HuH-7 (cell line): ENCODE measurements at regions not wholly inside any gene's neighbourhood (a gene's known extent, or its start where the extent isn't known, plus 50 kb on each side); places are given as distances from the start of the nearest gene placed in this dataset.

Experiments
- DNase-seq: peaks from one replicate; pipeline ENCODE4 v3.0.0; 2011; ENCODE audit warnings: low spot score

DNA sequence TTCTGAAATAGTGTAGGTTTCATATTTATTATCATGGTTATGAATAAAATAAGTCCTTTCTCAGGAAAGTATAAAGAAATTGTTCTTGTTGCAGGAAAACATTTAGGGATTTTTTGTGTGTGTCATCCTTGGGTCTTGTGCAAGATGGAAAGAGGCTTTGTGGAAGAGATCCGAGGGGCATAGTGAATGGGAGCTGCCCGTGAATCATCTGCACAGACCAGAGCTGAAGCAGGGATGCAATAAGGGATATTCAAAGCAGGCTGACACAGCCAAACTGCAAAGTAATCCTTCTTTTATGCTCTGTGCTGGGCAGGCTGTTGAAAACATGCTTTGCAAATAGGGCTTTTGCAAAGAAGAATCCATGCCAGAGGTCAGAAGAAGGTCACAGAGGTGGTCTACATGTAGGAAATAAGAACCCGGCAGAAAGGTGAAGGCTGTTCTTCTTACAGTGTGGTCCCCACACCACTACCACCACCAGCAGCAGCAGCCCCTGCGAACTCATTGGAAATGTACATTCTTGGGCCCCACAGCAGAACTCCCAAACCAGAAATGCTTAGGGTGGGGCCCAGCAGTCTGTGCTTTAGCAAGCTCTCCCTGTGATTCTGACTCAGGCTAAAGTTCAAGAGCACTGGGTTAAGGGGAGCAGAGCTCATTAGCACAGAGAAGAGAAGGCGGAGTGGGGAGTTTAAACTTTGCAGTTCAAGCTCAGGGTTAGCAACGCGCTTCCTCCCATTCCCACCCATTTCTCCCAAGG, 237.6 kb downstream of the QKI start:
- no peak for DNase-seq

DNA sequence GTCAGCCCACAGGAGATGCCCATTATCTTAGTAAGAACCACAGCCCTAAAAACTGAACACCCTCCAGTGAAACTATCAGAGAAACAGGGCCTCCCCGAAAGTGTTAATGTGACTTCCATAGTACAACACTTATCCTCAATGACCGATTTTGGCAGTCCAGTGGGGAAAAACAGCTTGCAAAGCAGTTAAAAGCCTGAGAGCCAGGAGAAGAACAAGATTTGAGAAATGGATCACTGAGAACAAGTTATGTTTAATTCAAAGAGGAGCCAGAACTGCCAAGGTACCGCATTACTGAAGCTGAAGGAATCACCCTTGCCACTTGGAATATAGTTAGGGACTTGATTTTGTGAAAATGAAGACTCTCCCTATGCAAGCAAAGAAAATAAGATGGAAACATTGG, 236.9 kb downstream of the QKI start:
- DNase-seq: no peak

DNA sequence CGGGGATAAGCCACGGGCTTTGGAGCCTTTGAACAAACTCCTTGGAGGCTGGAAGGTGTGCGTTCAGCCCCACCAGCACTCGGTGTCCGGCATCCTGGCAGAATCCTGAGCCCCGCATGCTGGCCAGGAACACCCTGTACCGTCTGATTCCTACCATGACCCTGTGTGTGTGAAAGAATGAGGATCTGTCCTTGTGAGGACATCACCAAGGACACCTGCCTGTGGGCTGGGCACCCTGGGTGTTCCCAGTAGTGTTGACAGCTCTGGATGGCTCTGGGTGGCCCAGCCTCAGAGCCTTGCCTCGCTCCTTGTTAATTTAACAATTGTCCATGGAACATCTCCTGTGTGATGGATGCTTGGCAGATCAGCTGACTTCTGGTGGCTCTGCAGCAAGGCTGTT, 234.3 kb downstream of the QKI start:
- DNase-seq: no peak

DNA sequence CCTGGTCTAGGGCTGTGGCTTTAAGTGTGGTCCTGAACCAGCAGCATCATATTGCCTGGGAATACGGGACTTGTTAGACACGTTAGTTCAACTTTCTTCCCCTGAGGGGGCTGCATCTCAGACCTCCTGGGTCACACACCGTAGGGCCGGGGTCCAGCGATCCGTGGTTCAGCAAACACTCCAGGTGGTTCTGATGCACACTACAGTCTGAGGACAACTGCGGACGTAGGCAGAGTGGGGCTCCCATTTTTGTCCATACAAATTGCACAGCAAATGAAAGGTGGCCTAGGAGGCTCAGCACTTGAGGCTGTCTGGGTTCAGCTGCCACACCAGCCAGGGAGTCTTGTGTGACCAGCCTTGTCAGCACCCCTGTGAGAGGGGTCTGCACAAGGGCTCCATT, 233.1 kb downstream of the QKI start:
- no peak for DNase-seq

DNA sequence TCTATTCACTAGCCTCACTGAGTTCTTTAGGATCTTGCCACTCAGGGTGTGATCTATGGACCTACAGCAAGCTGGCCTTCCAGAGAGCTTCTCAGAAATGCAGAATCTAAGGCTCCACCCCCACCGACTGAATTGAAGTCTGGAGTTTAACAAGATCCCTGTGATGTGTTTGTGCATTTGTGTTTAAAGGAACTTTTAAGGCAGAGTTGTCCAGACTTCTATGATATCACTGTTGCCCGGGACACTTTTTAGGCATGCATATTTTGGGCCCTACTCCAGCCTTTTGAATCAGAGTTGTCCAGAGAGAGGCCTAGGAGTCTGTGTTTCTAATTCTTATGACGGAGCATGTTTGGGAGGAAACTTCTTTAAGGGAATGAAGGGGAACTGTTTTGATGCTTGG, 232.3 kb downstream of the QKI start:
- no peak for DNase-seq

DNA sequence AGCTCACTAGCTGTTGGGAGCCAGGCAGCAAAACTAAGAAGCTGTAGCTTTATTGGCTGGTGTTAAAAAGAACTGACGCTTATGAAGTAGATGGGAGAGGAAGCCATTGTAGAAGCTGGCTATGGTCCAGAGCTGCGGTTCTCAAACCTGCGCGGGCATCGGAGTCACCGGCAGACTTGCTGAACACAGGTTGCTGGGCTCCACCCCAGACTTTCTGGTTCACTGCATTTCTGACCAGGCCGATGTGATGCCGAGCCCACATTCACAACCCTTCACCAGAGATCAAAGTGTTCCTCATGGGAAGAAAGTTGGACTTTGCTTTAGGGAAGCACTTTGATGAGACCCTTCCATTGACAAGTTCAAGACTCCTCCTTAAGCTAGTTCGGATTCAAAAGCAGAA, 231.6 kb downstream of the QKI start:
- DNase-seq: no peak

DNA sequence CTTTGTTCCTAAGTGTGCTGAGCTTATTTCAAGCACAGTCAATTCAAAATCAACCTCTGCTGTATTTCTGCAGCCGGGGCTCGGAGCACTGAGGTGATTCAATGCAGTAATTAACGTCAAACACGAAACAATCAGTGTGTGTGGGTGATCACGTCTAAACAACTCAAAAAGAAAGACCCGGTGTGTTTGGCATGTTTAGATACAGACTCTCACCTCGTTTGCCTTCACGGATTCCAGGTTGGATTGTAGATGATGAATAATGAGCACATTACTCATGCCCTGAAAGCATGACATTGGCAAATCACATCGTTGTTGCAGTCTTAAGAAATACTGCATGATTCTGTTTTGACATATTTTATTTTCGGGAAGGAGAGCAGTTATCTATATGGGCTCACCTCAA, 231.0 kb downstream of the QKI start:
- no peak for DNase-seq

DNA sequence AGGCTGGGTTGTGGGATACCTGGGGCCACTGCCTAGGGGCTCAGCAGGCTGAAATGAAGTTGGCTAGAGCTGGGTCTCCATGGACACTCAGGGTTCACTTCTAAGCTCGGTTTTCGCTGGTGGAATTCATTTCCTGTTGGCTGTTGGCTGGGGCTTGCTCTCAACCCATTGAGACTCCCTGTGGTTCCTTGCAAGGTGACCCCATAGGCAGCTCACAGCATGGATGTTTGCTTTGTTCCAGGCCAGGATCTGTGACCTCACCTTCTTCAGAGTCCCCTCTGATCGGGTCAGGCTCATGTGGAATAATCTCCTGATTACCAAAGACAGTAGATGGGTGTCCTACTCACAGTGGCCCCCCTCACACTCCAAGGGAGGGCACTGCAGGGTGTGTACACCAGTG, 229.3 kb downstream of the QKI start:
- no peak for DNase-seq

DNA sequence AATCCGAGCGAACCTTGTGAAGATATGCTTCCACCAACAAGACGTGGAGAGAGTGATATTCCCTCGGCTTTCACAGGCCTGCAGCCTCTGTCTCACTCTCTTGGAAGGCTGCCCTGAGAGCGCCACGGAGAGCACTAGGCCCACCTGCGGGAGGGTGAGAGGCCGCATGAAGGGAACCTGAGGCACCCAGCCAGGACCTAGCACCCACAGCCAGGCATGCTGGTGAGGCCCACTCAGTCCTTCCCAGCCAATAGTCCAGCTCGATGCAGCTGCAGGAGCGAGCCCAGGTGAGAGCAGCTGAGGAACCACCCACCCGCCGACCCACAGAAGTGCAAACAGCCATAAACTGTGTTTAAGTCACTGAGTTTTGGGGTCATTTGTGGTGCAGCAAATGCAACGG, 227.2 kb downstream of the QKI start:
- DNase-seq: no peak

DNA sequence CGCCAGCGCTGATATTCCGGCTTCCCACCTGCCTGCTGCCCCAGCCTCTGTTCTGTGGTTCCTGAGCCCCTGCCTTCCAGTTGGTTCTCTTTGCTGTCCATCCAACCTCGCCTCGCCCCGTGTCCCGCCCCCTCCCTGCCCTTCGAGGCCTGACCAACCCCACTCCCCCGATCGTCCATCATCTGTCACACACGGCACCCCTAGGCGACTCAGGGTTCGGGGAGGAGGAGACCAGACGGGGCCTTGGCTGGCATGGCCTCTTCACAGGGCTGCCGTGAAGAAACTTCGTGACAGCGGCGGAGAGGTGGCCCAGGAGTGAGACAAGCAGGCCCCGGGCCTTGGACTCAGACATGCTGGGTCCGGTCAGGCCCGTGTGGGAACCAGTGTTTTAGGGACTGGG, 226.1 kb downstream of the QKI start:
- DNase-seq: no peak

DNA sequence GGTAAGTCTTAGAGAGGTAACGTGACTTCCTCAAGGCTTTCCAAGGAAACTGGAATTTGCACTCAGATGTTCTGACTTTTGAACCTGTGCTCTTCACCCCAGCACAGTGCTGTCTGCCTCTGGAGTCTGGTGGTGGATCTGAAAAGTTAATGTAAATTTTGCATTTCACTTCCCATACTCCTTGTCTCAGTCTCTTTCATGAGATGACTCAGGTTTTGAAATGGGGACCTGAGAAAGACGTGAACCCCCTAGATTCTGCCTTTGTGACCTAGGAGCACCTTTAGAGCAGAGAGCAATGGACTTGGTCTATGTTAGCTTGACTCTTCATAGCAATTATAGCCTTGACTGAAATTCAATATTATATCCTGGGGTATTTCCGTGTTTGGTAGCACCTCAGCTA, 223.0 kb downstream of the QKI start:
- DNase-seq: no peak

DNA sequence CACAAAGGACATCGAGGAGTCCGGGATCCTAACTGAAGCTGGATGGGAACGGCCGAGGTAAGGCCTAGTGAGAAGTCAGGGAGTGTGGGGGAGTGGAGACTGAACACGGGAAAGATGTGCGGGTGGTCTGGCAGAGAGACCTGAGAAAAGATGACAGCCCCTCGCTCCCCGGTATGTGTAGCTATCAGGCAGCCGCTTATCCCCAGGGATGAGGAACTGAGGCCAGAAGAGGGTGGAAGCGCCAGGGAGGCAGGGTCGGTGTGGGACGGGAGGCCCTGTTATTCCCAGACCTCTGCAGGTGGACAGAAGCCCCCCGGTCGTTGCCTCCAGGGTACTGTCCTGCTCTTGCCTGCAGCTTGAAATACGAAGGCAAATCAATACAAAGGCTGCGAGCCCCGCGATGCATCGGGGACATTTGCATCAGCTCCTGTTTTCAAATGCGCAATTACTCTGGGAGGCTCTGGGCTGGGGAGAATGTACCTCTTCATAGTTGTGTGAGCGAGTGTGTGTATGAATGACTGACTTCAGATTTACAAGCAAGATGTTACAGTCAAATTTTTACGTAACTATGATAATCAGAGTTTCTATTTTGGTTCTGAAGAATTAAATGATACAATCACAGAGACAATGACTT, 221.3 kb downstream of the QKI start:
- no peak for DNase-seq

DNA sequence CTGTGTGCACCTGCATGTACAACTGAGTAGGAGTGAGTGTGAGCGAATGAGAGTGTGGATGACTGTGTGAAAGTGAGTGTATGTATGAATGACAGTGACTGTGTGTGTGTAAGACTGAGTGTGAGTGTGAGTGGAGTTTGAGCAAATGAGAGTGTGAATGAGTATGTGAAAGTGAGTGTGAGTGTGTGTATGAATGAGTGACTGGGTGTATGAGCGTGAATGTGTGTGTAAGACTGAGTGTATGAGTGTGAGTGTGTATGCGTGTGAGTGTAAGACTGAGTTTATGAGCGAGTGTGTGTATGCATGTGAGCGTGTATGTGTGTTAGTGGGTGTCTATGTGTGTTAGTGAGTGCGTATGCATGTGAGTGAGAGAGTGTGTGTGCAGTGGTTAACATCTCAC, 220.8 kb downstream of the QKI start:
- DNase-seq: no peak

DNA sequence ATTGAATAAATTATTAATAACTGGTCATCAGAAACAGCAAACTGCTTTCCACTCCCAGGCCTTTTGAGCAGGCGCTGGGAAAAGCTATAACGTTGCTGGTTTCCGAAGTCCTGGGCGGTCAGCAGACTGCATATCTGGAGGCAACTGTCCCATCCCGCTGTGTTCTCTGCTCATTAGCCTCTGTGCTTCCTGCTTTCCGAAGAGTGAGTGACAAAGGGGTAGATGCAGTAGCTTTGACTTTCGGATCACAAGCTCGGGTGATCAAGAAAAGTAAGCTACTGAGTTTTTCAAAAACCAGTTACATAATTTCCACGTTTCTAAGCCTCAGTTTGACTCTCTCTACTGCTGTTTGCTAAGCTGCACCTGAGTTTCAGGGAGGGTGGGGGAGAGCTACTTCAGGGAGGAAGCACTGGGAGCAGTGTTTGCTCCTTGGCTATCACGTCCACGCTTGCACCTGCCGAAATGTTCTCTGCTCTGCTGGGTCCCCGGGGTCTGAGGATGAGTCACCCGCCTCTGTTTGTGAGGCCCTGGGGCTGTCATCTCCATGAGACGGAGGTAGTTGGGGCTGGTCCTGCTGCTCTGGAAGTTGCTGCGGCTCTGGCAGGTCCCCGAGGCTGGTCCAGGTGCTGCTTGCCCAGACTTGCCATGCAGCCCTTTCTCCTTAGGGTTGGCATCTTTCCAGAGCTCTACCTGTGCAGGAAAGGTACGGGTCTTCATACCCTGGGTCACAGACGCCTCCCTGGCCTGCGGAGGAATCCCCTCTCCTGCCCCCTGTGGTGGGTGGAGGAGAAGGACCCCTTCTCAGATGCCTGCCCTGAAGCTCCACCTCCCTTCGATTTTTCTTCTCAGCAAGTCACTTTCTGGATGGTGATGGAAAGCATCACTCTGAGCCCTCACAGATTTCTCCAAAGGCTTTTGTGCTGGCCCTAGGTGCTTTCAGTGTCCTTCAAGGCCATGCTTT, 220.0 kb downstream of the QKI start:
- DNase-seq: no peak

DNA sequence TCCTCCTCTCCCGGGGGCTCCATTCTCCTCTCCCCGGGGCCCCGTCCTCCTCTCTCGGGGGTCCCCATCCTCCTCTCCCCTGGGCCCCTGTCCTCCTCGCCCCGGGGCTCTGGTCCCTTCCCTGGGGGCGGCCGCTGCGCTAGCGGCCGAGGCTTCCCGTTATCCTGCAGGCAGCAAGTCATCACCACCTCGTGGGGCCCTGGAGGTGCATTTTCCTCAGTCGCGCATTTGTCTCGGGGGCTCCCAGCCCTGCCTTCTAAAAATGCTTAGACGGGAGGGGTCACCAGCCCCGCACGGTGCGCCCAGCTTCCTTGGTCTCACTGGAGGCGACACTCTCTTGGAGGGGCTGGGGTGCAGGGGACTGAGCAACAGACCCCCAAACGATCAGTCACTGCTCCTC, 216.5 kb downstream of the QKI start:
- DNase-seq: no peak

DNA sequence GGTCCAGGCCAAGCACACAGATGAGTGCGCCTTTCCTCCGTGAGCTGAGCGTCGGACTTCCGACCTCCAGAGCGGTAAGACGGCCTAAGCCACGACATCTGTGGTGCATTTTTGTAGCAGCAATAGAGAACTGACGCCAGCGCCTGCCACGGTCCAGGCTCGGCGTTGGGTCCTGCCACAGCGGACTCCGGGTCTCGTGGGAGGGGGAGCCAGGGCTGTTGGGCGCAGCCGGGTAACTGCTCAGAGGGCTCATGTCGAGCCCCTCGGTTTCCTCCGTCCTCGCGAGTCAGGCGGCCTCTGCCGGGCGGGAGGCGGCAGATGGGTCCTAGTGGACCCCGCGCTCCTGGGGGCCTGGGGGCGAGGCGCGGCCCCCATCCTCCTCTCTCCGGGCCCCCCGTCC, 216.1 kb downstream of the QKI start:
- DNase-seq: no peak

DNA sequence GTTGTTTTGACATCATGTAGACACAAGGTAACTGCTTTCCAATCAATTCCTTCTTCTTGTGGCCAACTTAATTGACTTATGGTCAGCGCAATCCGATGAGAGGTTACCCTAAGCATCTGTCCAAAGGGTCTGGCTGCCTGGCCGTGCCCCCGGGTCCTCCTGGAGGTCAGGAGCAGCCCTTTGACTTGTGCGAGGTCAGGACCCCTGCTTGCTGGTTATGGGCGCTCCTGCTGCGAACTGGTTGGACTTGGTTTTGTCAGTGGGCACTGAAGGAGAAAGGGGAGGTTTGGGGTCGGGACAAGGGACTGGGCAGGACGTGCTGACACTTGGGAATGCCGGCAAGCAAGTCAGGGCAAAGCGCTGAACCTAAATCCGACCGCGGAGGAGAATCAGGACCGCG, 215.6 kb downstream of the QKI start:
- no peak for DNase-seq
